ENCODE measurements at regions not wholly inside any gene's neighbourhood (a gene's known extent, or its start where the extent isn't known, plus 50 kb on each side); places are given as distances from the start of the nearest gene placed in this dataset.

DNA sequence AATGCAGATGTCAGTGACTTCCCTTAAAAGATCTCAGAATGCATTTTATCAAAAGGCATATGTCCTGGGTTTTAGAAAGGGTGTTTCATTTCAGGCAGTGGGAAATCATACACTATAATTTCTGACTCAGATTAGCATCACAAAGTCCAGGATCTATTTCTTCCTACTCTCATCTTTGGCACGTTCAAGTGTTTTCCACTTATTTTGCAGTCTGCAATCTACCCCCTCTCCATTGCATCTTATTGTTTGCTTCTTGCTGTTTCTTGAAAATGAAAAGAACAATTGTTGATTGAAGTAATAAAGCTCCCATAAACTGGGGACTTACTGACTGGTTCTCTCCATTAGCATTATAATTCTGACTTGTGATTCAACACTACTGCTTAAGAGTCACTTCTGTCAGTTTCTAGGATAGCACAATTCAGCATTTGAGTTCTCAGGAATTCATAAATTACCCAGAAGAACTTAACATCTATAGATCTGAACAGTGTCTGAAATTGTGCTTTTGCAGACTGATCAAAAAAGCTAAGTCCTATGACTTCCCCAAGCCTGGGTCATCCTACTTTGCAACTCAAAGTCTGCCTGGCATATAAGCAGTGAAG is 332.9 kb downstream of the RASEF start (continued):
- TF ChIP-seq, protein P1, sequence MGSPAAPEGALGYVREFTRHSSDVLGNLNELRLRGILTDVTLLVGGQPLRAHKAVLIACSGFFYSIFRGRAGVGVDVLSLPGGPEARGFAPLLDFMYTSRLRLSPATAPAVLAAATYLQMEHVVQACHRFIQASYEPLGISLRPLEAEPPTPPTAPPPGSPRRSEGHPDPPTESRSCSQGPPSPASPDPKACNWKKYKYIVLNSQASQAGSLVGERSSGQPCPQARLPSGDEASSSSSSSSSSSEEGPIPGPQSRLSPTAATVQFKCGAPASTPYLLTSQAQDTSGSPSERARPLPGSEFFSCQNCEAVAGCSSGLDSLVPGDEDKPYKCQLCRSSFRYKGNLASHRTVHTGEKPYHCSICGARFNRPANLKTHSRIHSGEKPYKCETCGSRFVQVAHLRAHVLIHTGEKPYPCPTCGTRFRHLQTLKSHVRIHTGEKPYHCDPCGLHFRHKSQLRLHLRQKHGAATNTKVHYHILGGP (tag by site-specific recombination; IDR thresholded peaks at IDR 0.05) = no peak

DNA sequence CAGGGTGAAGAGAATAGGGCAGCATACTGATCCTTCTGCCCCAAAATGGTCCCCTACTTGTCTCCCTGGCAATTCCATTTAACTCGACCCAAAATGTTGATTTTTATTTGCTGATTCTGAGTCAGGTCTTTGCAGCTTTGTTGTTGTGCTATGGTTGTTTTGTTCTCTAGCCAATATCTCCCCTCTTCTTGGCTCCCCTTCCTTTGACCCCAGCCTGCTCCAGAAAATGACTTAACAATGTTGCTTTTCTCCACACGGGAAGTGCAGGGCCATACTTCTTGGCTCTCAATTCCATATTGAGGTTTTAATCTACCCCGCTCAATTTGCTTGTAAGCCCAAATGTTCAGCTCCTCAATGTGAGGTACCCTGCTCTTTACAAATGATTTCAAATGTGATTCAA is 330.0 kb downstream of the RASEF start:
- TF ChIP-seq ZNF354C (tag by site-specific recombination; IDR thresholded peaks at IDR 0.05; ENCODE audit: borderline replicate concordance, low read depth) (no peak), ZNF341 (tag by site-specific recombination; IDR thresholded peaks at IDR 0.05; ENCODE audit: low read depth) (no peak), ZNF138 (tag by site-specific recombination; IDR thresholded peaks at IDR 0.05; ENCODE audit: borderline replicate concordance) (no peak), ZNF530 (tag by site-specific recombination; IDR thresholded peaks at IDR 0.05; ENCODE audit: low read depth) (no peak), ZNF324 (tag by site-specific recombination; IDR thresholded peaks at IDR 0.05) (no peak), ZNF146 (tag by site-specific recombination; IDR thresholded peaks at IDR 0.05) (no peak), ZNF776 (tag by site-specific recombination; IDR thresholded peaks at IDR 0.05; ENCODE audit: borderline replicate concordance) (no peak)
- TF ChIP-seq, protein P2, sequence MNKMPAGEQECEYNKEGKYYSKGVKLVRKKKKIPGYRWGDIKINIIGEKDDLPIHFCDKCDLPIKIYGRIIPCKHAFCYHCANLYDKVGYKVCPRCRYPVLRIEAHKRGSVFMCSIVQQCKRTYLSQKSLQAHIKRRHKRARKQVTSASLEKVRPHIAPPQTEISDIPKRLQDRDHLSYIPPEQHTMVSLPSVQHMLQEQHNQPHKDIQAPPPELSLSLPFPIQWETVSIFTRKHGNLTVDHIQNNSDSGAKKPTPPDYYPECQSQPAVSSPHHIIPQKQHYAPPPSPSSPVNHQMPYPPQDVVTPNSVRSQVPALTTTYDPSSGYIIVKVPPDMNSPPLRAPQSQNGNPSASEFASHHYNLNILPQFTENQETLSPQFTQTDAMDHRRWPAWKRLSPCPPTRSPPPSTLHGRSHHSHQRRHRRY (tag by site-specific recombination; IDR thresholded peaks at IDR 0.05) = no peak
- TF ChIP-seq, protein P3, sequence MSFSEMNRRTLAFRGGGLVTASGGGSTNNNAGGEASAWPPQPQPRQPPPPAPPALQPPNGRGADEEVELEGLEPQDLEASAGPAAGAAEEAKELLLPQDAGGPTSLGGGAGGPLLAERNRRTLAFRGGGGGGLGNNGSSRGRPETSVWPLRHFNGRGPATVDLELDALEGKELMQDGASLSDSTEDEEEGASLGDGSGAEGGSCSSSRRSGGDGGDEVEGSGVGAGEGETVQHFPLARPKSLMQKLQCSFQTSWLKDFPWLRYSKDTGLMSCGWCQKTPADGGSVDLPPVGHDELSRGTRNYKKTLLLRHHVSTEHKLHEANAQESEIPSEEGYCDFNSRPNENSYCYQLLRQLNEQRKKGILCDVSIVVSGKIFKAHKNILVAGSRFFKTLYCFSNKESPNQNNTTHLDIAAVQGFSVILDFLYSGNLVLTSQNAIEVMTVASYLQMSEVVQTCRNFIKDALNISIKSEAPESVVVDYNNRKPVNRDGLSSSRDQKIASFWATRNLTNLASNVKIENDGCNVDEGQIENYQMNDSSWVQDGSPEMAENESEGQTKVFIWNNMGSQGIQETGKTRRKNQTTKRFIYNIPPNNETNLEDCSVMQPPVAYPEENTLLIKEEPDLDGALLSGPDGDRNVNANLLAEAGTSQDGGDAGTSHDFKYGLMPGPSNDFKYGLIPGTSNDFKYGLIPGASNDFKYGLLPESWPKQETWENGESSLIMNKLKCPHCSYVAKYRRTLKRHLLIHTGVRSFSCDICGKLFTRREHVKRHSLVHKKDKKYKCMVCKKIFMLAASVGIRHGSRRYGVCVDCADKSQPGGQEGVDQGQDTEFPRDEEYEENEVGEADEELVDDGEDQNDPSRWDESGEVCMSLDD (tag by site-specific recombination; IDR thresholded peaks at IDR 0.05) = no peak
- TF ChIP-seq, protein P4, sequence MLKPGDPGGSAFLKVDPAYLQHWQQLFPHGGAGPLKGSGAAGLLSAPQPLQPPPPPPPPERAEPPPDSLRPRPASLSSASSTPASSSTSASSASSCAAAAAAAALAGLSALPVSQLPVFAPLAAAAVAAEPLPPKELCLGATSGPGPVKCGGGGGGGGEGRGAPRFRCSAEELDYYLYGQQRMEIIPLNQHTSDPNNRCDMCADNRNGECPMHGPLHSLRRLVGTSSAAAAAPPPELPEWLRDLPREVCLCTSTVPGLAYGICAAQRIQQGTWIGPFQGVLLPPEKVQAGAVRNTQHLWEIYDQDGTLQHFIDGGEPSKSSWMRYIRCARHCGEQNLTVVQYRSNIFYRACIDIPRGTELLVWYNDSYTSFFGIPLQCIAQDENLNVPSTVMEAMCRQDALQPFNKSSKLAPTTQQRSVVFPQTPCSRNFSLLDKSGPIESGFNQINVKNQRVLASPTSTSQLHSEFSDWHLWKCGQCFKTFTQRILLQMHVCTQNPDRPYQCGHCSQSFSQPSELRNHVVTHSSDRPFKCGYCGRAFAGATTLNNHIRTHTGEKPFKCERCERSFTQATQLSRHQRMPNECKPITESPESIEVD (tag by site-specific recombination; IDR thresholded peaks at IDR 0.05) = no peak
- TF ChIP-seq, protein P5, sequence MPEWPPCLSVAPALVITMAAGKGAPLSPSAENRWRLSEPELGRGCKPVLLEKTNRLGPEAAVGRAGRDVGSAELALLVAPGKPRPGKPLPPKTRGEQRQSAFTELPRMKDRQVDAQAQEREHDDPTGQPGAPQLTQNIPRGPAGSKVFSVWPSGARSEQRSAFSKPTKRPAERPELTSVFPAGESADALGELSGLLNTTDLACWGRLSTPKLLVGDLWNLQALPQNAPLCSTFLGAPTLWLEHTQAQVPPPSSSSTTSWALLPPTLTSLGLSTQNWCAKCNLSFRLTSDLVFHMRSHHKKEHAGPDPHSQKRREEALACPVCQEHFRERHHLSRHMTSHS (tag by site-specific recombination; IDR thresholded peaks at IDR 0.05) = no peak
- TF ChIP-seq, protein P6, sequence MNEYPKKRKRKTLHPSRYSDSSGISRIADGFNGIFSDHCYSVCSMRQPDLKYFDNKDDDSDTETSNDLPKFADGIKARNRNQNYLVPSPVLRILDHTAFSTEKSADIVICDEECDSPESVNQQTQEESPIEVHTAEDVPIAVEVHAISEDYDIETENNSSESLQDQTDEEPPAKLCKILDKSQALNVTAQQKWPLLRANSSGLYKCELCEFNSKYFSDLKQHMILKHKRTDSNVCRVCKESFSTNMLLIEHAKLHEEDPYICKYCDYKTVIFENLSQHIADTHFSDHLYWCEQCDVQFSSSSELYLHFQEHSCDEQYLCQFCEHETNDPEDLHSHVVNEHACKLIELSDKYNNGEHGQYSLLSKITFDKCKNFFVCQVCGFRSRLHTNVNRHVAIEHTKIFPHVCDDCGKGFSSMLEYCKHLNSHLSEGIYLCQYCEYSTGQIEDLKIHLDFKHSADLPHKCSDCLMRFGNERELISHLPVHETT (tag by site-specific recombination; IDR thresholded peaks at IDR 0.05) = no peak
- CTCF ChIA-PET = interaction anchor here (1.0 kb wide), 1 partner anchor 9 kb away, joined by 3 read pairs; no protein-coding TSS in a partner anchor
- H3K9me3 ChIP-seq (ENCODE audit: control insufficient read depth, insufficient read depth, low read depth, low read length) = no peaks in the 10 kb centered on the region
- POLR2A ChIA-PET = no interaction called here
- no peak overlapping the region for H3K4me3 ChIP-seq (ENCODE audit: low read depth, low read length)
- no peaks in the 10 kb centered on the region for H3K36me3 ChIP-seq (ENCODE audit: control insufficient read depth in 2 of 2, insufficient read depth in 1 of 2, low read length in 2 of 2)
- no peaks in the 10 kb centered on the region; the same call in 1 of the 2 replicates for H3K4me1 ChIP-seq (ENCODE audit: control insufficient read depth, insufficient read depth, low read length)
- H3K27ac ChIP-seq (ENCODE audit: extremely low read depth, low read depth, low read length) = no peak overlapping the region
